ENCODE measurements at regions not wholly inside any gene's neighbourhood (a gene's known extent, or its start where the extent isn't known, plus 50 kb on each side); places are given as distances from the start of the nearest gene placed in this dataset.

- Histone ChIP-seq H4K20me1 (ENCODE audit: insufficient read depth) (no peaks in the 10 kb centered on the region), H3K36me3 (replicated peaks in 1 of 2; ENCODE audit: control insufficient read depth in 1 of 2, insufficient read depth in 2 of 2, low read length in 1 of 2) (no peaks in the 10 kb centered on the region), H3K27me3 (ENCODE audit: insufficient read depth) (no peaks in the 10 kb centered on the region), H3K9me3 (no peaks in the 10 kb centered on the region), H2AFZ (ENCODE audit: low read depth) (no peak overlapping the region), H3K4me1 (ENCODE audit: control insufficient read depth in 1 of 2, insufficient read depth in 2 of 2, low read depth in 1 of 2, low read length in 1 of 2) (no peaks in the 10 kb centered on the region), H3K4me2 (no peak overlapping the region), H3K9me2 (no peaks in the 10 kb centered on the region), H3K9ac (no peak overlapping the region), H3K27ac (ENCODE audit: low read depth in 2 of 2, low read length in 1 of 2) (no peak overlapping the region), H3K4me3 (ENCODE audit: low read depth in 2 of 2, low read length in 1 of 2) (no peak overlapping the region), H3F3A (replicated peaks; ENCODE audit: insufficient read depth) (no peaks in the 10 kb centered on the region), H3K79me2 (ENCODE audit: insufficient read depth) (no peaks in the 10 kb centered on the region)
- CTCF ChIA-PET = no interaction called here
- 2% methylated on average over 2 of the region's 2 CpGs for WGBS (ENCODE audit: low lambda C conversion rate)
- TF ChIP-seq GABPA (IDR thresholded peaks at IDR 0.05; ENCODE audit: low read depth) (no peak), TAF1 (IDR thresholded peaks at IDR 0.05; ENCODE audit: borderline replicate concordance, low read depth, low read length) (no peak), EP300 (IDR thresholded peaks at IDR 0.05; ENCODE audit: borderline replicate concordance in 1 of 2, low read depth in 1 of 2, low read length in 1 of 2) (no peak), YY1 (IDR thresholded peaks at IDR 0.05; ENCODE audit: low read depth) (no peak), NRF1 (IDR thresholded peaks at IDR 0.05; ENCODE audit: low read depth, low read length) (no peak), GATA2 (CRISPR knock-in tag; IDR thresholded peaks at IDR 0.05) (no peak), REST (IDR thresholded peaks at IDR 0.05; ENCODE audit: low read depth, low read length) (no peak), ELF1 (IDR thresholded peaks at IDR 0.05) (no peak), RCOR1 (IDR thresholded peaks at IDR 0.05; ENCODE audit: low read length) (no peak), JUND (IDR thresholded peaks at IDR 0.05) (no peak), RXRA (IDR thresholded peaks at IDR 0.05; ENCODE audit: borderline replicate concordance, low read depth) (no peak), SIN3A (IDR thresholded peaks at IDR 0.05; ENCODE audit: borderline replicate concordance, low read depth, low read length) (no peak), SMC3 (IDR thresholded peaks at IDR 0.05; ENCODE audit: low read depth, low read length) (no peak), RAD21 (IDR thresholded peaks at IDR 0.05; ENCODE audit: low read length) (no peak)
- TF ChIP-seq, protein P1, sequence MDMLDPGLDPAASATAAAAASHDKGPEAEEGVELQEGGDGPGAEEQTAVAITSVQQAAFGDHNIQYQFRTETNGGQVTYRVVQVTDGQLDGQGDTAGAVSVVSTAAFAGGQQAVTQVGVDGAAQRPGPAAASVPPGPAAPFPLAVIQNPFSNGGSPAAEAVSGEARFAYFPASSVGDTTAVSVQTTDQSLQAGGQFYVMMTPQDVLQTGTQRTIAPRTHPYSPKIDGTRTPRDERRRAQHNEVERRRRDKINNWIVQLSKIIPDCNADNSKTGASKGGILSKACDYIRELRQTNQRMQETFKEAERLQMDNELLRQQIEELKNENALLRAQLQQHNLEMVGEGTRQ (IDR thresholded peaks at IDR 0.05; ENCODE audit: borderline replicate concordance, low read depth, low read length) = no peak
- no peak for DNase-seq
- POLR2A ChIA-PET = no interaction called here
These were observed 283.8 kb downstream of the C3orf38 start for GRCh38 chr3:88433568-88433967.

- Histone ChIP-seq H4K20me1 (ENCODE audit: insufficient read depth) (no peaks in the 10 kb centered on the region), H3K36me3 (replicated peaks in 1 of 2; ENCODE audit: control insufficient read depth in 1 of 2, insufficient read depth in 2 of 2, low read length in 1 of 2) (no peaks in the 10 kb centered on the region), H3K27ac (ENCODE audit: low read depth in 2 of 2, low read length in 1 of 2) (no peak overlapping the region), H3K4me2 (no peak overlapping the region), H3K9me3 (no peaks in the 10 kb centered on the region), H3K4me1 (ENCODE audit: control insufficient read depth in 1 of 2, insufficient read depth in 2 of 2, low read depth in 1 of 2, low read length in 1 of 2) (no peaks in the 10 kb centered on the region), H3K4me3 (ENCODE audit: low read depth in 2 of 2, low read length in 1 of 2) (no peak overlapping the region), H3K79me2 (ENCODE audit: insufficient read depth) (no peaks in the 10 kb centered on the region), H3F3A (replicated peaks; ENCODE audit: insufficient read depth) (no peaks in the 10 kb centered on the region), H3K9ac (no peak overlapping the region), H3K27me3 (ENCODE audit: insufficient read depth) (no peaks in the 10 kb centered on the region), H2AFZ (ENCODE audit: low read depth) (no peak overlapping the region), H3K9me2 (no peaks in the 10 kb centered on the region)
- WGBS (ENCODE audit: low lambda C conversion rate) = 4% methylated on average over 2 of the region's 2 CpGs
- no peak for TF ChIP-seq CHD2 (IDR thresholded peaks at IDR 0.05; ENCODE audit: low read length, partially characterized antibody)
- no peak for TF ChIP-seq GABPA (IDR thresholded peaks at IDR 0.05; ENCODE audit: low read depth)
- no peak for TF ChIP-seq SMC3 (IDR thresholded peaks at IDR 0.05; ENCODE audit: low read depth, low read length)
- TF ChIP-seq SIN3A (IDR thresholded peaks at IDR 0.05; ENCODE audit: borderline replicate concordance, low read depth, low read length) = no peak
- no peak for TF ChIP-seq GATA2 (CRISPR knock-in tag; IDR thresholded peaks at IDR 0.05)
- TF ChIP-seq JUND (IDR thresholded peaks at IDR 0.05) = no peak
- no peak for TF ChIP-seq RAD21 (IDR thresholded peaks at IDR 0.05; ENCODE audit: low read length)
- TF ChIP-seq, protein P2, sequence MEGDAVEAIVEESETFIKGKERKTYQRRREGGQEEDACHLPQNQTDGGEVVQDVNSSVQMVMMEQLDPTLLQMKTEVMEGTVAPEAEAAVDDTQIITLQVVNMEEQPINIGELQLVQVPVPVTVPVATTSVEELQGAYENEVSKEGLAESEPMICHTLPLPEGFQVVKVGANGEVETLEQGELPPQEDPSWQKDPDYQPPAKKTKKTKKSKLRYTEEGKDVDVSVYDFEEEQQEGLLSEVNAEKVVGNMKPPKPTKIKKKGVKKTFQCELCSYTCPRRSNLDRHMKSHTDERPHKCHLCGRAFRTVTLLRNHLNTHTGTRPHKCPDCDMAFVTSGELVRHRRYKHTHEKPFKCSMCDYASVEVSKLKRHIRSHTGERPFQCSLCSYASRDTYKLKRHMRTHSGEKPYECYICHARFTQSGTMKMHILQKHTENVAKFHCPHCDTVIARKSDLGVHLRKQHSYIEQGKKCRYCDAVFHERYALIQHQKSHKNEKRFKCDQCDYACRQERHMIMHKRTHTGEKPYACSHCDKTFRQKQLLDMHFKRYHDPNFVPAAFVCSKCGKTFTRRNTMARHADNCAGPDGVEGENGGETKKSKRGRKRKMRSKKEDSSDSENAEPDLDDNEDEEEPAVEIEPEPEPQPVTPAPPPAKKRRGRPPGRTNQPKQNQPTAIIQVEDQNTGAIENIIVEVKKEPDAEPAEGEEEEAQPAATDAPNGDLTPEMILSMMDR (IDR thresholded peaks at IDR 0.05) = no peak
- no peak for DNase-seq
- CTCF ChIA-PET = no interaction called here
- POLR2A ChIA-PET = no interaction called here
These were observed 284.2 kb downstream of the C3orf38 start for GRCh38 chr3:88434001-88434400.
